ENCODE measurements at regions not wholly inside any gene's neighbourhood (a gene's known extent, or its start where the extent isn't known, plus 50 kb on each side); places are given as distances from the start of the nearest gene placed in this dataset.

GRCh38 chr1:5617179-5617520 lies 375.1 kb downstream of the NPHP4 start:
- DNase-seq (ENCODE audit: low spot score) (no peak), ATAC-seq (ENCODE audit: low FRiP score) (no peak)
- TF ChIP-seq, protein P1, sequence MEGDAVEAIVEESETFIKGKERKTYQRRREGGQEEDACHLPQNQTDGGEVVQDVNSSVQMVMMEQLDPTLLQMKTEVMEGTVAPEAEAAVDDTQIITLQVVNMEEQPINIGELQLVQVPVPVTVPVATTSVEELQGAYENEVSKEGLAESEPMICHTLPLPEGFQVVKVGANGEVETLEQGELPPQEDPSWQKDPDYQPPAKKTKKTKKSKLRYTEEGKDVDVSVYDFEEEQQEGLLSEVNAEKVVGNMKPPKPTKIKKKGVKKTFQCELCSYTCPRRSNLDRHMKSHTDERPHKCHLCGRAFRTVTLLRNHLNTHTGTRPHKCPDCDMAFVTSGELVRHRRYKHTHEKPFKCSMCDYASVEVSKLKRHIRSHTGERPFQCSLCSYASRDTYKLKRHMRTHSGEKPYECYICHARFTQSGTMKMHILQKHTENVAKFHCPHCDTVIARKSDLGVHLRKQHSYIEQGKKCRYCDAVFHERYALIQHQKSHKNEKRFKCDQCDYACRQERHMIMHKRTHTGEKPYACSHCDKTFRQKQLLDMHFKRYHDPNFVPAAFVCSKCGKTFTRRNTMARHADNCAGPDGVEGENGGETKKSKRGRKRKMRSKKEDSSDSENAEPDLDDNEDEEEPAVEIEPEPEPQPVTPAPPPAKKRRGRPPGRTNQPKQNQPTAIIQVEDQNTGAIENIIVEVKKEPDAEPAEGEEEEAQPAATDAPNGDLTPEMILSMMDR (IDR thresholded peaks at IDR 0.05), result no peak

DNA sequence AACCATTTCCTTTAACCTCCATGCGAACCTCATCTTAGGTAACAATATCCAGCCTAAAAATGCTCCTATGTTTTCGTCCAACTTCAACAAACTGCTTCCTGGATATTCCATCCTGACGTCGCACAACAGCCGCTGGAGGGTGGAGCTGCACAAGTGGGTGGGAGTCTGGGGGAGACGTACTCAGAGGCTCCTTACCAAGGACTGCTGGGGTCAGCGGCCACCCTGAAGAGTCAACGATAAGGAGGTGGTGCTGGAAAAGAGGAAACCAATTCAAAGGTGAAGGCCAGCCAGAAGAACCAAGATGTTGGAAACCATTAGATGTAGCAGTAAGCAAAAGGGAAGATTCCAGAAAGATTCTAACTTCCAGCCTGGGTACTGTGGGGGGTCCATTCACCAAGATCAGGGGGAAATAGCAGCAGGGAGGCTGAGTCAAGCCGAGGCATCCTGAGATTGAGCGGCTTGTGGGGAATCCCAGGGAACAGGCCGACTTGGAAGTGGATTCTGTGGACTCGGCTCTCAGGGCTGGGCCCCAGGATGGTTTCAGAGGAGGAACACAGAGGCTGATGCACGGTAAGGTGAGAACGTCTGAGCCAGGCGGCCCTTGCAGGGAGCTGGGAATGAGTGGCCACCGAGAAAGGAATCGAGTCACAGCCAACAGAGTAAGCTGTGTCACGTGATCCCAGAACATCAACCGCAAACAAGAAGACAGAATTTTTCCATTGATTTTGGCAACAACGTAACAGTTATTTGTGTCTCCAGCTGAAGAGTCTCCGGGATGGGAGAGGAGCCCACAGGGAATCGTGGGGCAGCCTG lies 375.7 kb downstream of the NPHP4 start:
- DNase-seq (ENCODE audit: low spot score), result no peak
- TF ChIP-seq, protein P1 (IDR thresholded peaks at IDR 0.05), result no peak
- ATAC-seq (ENCODE audit: low FRiP score), result no peak

GRCh38 chr1:5615076-5615475 lies 377.1 kb downstream of the NPHP4 start:
- DNase-seq (ENCODE audit: low spot score) (no peak), ATAC-seq (ENCODE audit: low FRiP score) (no peak)
- TF ChIP-seq, protein P1 (IDR thresholded peaks at IDR 0.05), result no peak

DNA sequence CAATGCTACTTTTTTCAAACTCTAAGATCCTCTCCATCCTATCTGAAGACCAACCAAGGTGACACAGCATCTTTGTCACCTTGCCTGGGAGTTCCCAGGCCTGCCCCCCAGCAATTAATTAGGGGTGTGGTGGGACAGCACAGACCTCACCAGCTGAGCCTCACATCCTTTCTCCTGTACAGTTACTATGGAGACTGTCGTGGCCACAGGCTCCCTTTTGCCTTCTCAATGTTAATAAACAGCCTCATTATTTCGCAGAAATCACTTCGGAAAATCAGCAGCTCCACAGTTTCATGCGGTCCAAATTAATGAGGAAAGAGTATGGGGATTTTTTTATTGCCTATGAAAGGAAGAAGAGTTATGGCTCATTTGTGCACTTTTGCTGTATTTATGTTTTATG lies 378.3 kb downstream of the NPHP4 start:
- DNase-seq (ENCODE audit: low spot score) (no peak), ATAC-seq (ENCODE audit: low FRiP score) (no peak)
- TF ChIP-seq, protein P1 (IDR thresholded peaks at IDR 0.05), result no peak

- DNase-seq (ENCODE audit: low spot score), result no peak
- ATAC-seq (ENCODE audit: low FRiP score), result no peak
- TF ChIP-seq, protein P1 (IDR thresholded peaks at IDR 0.05), result no peak
These were observed 380.4 kb downstream of the NPHP4 start for GRCh38 chr1:5611851-5612250.

GRCh38 chr1:5611431-5611830 lies 380.8 kb downstream of the NPHP4 start:
- DNase-seq (ENCODE audit: low spot score), result no peak
- ATAC-seq (ENCODE audit: low FRiP score), result no peak
- TF ChIP-seq, protein P1 (IDR thresholded peaks at IDR 0.05), result no peak

DNA sequence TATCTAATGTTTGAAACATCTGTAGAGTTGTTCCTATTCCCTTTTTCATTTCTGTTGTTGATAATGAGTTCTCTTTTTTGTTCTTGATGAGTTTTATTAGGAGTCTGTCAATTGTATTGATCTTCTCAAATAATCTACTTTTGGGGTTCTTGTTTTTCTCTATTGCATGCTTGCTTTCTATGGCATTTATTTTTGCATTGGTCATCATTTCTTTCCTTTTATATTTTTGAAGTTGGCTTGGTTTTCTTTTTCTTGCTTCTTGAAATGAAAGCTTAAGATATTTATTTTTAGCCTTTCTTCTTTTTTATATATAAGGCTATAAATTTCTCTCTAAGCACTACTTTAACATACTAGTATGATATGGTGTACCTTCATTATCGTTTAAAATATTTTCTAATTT lies 381.8 kb downstream of the NPHP4 start:
- no peak for DNase-seq (ENCODE audit: low spot score)
- no peak for ATAC-seq (ENCODE audit: low FRiP score)
- TF ChIP-seq, protein P1 (IDR thresholded peaks at IDR 0.05), result no peak

Measured in omental fat pad (tissue), 3 donors.